ENCODE measurements at regions not wholly inside any gene's neighbourhood (a gene's known extent, or its start where the extent isn't known, plus 50 kb on each side); places are given as distances from the start of the nearest gene placed in this dataset.

GRCh38 chr4:112842513-112842912, 205.6 kb downstream of the LARP7 start:
- in situ Hi-C loops (cut with MboI; ENCODE audit: low sequenced_read_pairs) = no loop called here

GRCh38 chr4:112845386-112845785, 204.1 kb upstream of the ANK2 start:
- in situ Hi-C loops (cut with MboI; ENCODE audit: low sequenced_read_pairs) = no loop called here

GRCh38 chr4:112847045-112847444, 202.4 kb upstream of the ANK2 start:
- in situ Hi-C loops (cut with MboI; ENCODE audit: low sequenced_read_pairs) = no loop called here

GRCh38 chr4:112847781-112848180, 201.7 kb upstream of the ANK2 start:
- in situ Hi-C loops (cut with MboI; ENCODE audit: low sequenced_read_pairs) = no loop called here

GRCh38 chr4:112848911-112849310, 200.5 kb upstream of the ANK2 start:
- in situ Hi-C loops (cut with MboI; ENCODE audit: low sequenced_read_pairs) = no loop called here

- in situ Hi-C loops (cut with MboI; ENCODE audit: low sequenced_read_pairs) = no loop called here
These were observed 196.9 kb upstream of the ANK2 start for GRCh38 chr4:112852601-112853000.

GRCh38 chr4:112853662-112854256, 195.7 kb upstream of the ANK2 start:
- in situ Hi-C loops (cut with MboI; ENCODE audit: low sequenced_read_pairs) = no loop called here

- in situ Hi-C loops (cut with MboI; ENCODE audit: low sequenced_read_pairs) = no loop called here
These were observed 195.0 kb upstream of the ANK2 start for GRCh38 chr4:112854420-112854819.

GRCh38 chr4:112855058-112855457, 194.4 kb upstream of the ANK2 start:
- in situ Hi-C loops (cut with MboI; ENCODE audit: low sequenced_read_pairs) = no loop called here

- in situ Hi-C loops (cut with MboI; ENCODE audit: low sequenced_read_pairs) = no loop called here
These were observed 192.0 kb upstream of the ANK2 start for GRCh38 chr4:112857461-112857860.

GRCh38 chr4:112858751-112859150, 190.7 kb upstream of the ANK2 start:
- in situ Hi-C loops (cut with MboI; ENCODE audit: low sequenced_read_pairs) = no loop called here

- in situ Hi-C loops (cut with MboI; ENCODE audit: low sequenced_read_pairs) = no loop called here
These were observed 189.8 kb upstream of the ANK2 start for GRCh38 chr4:112859456-112860184.

- in situ Hi-C loops (cut with MboI; ENCODE audit: low sequenced_read_pairs) = no loop called here
These were observed 188.4 kb upstream of the ANK2 start for GRCh38 chr4:112860830-112861690.

- in situ Hi-C loops (cut with MboI; ENCODE audit: low sequenced_read_pairs) = no loop called here
These were observed 187.5 kb upstream of the ANK2 start for GRCh38 chr4:112861691-112862674.

- in situ Hi-C loops (cut with MboI; ENCODE audit: low sequenced_read_pairs) = no loop called here
These were observed 184.0 kb upstream of the ANK2 start for GRCh38 chr4:112865443-112865842.

- in situ Hi-C loops (cut with MboI; ENCODE audit: low sequenced_read_pairs) = no loop called here
These were observed 173.1 kb upstream of the ANK2 start for GRCh38 chr4:112876316-112876715.

- in situ Hi-C loops (cut with MboI; ENCODE audit: low sequenced_read_pairs) = no loop called here
These were observed 167.6 kb upstream of the ANK2 start for GRCh38 chr4:112881842-112882241.

GRCh38 chr4:112882286-112882685, 167.2 kb upstream of the ANK2 start:
- in situ Hi-C loops (cut with MboI; ENCODE audit: low sequenced_read_pairs) = no loop called here

GRCh38 chr4:112884406-112884805, 165.0 kb upstream of the ANK2 start:
- in situ Hi-C loops (cut with MboI; ENCODE audit: low sequenced_read_pairs) = no loop called here

- in situ Hi-C loops (cut with MboI; ENCODE audit: low sequenced_read_pairs) = no loop called here
These were observed 163.6 kb upstream of the ANK2 start for GRCh38 chr4:112885897-112886296.

GRCh38 chr4:112888622-112889021, 160.8 kb upstream of the ANK2 start:
- in situ Hi-C loops (cut with MboI; ENCODE audit: low sequenced_read_pairs) = no loop called here

Measured in HL-60/S4 (cell line).